HG03135 (cell line): ENCODE measurements at regions not wholly inside any gene's neighbourhood (a gene's known extent, or its start where the extent isn't known, plus 50 kb on each side); places are given as distances from the start of the nearest gene placed in this dataset.

Source experiments
- ATAC-seq: cut with Tn5 transposase; IDR thresholded peaks from one replicate; pipeline ENCODE4 v1.9.1; 2021; ENCODE audit warnings: mild to moderate bottlenecking, moderate library complexity; ENCODE audit not compliant: unreplicated experiment

DNA sequence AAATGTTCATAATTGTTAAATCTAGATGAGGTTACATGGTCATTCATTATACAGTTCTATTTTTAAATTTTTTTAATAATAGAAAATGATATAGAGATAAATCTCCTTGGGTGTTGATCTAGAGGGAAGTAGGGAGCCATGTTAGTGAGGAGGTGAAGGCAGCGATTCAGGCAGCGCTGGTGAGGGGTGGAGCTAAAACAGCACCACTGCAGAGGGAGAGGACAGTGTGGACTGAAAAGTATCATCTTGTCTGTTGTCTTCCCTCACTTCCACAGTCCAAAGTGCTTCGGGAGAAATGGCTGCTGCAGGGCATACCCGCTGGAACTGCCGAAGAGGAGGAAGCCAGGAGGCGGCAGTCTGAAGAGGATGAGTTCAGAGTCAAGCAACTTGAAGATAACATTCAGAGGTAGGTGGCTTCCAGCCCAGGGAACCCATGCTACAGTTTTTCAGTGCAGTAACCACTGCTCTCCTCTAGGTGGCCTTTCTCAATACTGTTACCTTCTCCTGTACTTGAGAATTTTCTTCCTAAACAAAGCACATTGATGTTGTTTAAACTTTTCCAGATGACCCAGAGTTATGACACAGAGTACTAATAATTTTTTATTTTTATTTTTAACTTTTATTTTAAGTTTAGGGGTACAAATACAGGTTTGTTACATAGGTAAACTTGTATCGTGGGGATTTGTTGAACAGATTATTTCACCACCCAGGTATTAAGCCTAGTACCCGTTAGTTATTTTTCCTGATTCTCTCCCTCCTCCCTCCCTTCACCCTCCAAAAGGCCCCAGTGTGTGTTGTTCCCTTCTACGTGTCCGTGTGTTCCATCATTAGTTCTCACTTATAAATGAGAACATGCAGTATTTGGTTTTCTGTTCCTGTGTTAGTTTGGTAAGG, 100.5 kb downstream of the PALM2AKAP2 start:
- ATAC-seq: no peak

DNA sequence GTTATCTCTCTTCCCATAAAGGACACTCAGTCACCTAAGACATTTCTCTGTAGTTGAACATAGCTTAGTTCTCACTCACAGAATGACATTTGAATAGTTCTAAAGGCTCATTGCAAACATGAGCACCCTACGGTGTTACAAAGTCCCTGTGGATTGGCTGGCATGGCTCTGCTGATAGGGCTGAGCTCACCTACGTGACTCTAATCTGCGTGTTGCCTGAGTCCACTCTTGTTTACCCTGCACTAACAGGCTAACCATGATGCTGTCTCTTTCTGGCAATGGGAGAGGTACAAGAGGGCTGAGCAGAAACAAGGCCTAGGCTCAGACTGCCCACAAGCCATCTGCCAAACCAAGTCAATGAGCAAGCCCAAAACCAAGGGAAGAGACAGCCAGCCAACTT, 103.6 kb downstream of the PALM2AKAP2 start:
- ATAC-seq: no peak

DNA sequence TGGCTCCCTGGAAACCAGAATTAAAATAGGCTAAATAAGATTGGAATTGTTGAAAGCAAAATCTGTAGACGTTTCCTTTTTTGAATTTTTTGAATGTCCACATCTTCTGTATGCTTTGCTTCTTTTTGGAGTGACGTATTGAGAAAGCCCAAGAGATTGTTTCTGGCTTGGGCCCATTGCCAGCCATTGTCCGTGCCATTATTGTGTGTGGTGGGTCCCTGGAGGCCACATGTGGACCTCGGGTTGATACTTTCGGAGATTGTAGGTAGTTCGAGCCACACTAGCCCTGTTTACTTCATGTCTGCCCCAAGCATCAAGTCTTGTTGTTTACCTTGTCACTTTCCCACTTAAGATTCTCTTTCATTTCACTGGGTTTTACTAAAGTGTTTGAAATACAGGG, 106.0 kb downstream of the PALM2AKAP2 start:
- ATAC-seq: no peak

DNA sequence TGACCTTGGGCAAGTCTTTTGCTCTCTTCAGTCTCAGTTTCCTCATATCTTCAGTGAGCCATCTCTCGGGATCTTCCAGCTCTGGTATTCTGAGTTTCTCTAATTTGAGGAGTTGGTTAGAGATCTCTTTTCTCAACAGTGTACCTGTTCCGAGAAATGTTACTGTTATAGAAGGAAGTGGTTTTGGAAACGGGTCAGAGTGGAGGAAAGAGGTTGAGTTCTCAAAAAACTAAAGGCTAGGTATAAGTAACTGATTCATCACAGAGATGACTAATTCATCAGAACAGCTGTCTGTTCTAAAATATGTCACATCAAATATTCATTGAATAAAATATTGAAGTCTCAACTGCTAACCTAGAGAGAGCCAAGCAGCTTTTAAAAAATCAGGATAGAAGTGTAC, 106.6 kb downstream of the PALM2AKAP2 start:
- peak; percentile 85 for ATAC-seq

DNA sequence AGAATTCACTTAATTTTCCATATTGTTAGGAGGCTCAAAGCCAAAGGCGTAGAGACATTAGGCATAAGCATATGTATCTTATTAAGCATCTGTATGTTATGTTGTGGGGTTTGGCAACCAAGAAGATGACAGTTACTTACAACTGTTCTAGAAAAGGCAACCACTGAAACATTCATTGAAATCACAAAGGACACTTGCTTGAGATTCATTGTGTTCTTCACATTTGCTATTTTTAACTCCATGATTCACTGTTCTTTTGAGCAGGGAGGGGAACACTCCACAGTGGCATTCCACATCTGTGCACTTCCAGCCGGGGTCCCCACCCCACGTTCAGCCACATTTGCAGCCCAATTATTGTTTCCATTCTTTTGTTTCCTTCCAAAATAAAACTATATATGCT, 107.1 kb downstream of the PALM2AKAP2 start:
- peak; percentile 29 for ATAC-seq

DNA sequence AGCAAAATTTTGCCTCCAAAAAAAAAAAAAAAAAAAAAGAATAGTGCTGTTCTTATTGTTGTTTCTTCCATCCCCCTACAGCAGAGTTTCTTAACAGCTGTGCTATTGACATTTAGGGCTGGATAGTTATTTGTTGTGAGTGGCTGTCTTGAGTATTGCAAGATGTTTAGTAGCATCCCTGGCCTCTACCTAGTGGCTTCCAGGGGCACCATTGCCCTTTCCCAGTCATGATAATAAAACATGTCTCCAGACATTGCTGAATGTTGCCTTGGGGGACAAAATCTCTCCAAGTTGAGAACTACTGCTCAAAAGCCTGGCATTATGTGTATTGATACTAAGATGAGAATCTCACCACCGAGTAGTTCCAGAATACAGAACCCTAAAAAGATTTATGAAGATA, 108.7 kb downstream of the PALM2AKAP2 start:
- no peak for ATAC-seq

DNA sequence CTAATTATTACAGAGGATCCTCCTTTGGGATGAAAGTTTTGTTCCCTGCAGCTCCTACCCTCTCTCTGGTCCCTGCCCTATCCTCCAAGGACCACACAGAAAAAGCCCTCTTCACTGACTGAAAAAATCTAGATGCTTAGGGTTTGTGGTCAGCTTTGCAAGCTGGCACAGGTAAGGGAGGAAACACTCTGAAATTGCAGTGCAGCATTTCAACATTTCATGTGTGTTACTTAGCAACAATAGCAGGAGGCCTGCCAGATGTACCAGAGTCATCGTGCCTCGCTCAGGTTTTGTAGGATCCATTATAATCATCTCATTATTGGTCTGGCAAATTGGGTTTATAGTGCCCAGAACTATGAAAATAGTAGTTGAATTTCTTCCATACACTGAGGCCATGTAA, 109.5 kb downstream of the PALM2AKAP2 start:
- no peak for ATAC-seq

DNA sequence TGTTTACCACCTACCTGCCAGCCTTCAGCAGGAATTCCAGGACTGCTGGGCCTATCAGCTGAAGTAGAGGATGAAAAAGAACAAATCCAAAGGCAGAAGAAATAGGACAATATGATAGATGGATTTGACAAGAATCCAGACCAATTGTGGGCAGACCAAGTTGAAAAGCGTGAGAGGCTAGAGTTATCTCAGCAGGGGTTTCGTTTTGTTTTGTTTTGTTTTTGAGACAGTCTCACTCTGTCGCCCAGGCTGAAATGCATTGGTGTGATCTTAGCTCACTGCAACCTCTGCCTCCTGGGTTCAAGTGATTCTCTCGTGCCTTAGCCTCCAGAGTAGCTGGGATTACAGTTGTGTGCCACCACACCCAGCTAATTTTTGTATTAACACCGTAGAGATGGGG, 113.2 kb downstream of the PALM2AKAP2 start:
- ATAC-seq: peak; percentile 46

DNA sequence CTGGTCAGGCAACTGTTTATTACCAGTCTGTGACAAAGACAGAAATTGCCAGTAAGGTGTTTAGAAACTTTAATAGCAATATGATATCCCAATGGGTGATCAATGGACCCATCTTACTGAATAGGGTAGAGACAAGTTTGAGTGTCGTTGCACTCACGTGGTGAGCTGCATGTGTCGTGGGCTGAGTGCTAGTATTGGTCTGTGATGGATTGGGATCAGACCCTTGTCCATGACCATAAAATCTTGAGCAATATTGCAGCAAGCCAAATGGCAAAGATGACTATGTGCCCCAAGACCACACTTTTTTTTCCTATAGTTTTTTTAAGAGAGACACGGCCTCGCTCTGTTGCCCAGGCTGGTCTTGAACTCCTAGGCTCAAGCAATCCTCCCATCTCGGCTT, 114.5 kb downstream of the PALM2AKAP2 start:
- no peak for ATAC-seq

DNA sequence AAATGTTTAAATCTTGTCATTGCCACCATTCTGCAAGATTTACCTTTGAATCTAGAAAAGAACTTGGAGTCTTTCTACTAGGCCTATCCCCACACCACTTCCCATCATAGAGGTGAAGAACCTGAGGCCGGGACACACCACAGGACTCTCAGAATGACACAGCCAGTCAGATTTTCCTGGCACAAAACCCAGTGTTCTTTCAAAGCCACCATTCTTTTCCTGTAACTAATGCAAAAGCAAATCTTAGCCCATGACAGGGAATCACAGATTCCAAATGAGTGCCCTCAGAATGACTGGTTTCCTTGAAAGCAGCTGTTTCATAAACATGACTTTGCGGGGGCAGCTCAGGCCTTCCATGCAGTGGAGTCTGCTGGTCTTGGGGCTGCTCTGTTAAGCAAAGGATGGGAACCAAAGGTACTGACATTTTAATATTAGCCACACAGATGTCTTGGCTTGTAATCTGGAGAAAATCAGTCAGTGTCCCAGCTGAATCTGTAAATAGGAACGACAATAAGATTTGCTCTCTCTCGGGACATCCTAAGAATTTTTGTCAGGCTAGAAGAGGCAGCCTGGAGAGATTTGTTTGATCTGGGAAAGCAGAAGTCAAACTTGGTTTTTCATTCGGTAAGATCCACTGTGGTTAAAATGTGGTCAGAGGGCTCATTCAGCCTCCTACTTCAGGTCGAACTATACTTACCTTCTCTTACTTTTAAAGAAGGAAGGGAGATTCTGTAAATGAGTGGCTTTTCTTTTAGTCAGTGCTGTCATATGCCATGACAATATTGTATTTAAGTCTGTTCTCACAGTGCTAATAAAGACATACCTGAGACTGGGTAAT, 115.1 kb downstream of the PALM2AKAP2 start:
- peak; percentile 61 for ATAC-seq

DNA sequence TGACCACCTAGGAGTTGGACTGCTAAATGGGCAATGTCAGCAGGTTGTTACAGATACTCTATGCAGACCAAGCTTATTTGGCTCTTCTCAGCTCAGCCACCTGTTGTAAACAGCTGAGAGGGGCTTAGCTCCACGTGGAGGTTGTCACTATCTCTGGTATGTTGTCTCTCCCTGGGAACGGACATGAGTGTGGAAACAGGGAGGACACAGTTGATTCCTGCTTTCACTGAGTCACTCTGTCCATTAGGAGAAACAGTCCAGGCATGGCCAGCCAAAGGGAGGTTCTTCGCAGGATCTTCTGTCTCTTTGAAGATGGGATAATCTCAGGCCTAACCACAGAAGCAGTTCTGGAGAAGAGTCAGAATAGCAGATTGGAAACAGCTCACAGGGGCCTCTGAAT, 121.2 kb downstream of the PALM2AKAP2 start:
- ATAC-seq: no peak

DNA sequence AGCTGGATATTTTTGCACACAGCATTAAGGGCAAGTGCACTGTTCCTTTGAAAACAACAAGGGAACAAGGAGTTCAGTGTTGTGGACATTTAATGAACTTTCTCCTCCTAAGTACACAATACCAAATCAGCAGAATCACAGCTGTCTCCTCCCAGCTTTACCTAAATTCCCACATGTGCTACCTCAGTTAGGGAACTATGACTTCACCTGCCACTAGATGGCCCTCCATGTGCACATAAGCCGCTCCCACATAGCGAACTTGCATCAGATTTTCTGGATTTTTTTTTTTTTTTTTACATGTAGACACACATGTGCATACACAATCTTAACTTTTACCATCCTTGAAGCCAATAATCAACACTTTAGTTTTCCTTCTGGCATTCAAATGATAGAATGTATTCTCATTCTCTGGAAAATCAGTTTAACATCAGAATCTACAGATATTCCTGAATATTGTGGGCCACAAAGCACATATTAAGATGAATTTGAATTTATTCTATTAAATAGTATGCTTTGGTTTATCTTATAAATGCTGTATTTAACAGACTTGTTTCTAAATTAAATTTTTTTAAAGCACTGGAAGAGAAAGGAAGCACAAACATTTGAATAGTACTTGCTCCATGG, 123.6 kb downstream of the PALM2AKAP2 start:
- ATAC-seq: no peak

DNA sequence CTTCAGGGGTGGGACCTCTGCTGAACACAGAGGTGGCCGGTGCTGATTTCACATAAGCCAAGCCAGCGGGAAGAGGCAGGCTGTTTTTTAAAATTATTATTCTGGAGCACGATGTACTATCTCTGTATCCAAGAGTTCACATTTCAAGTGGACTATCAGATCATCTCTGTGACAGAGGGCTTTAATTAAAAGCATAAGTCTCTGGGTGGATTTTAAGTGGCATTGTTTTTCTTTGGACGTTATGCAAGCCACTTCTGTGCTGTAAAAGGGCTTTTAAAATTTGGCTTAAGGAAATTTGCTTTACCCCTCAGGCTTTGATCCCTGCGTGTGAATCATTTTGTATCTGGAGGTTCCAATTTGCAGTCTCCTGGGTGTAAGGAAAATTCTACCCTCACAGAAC, 124.7 kb downstream of the PALM2AKAP2 start:
- no peak for ATAC-seq

DNA sequence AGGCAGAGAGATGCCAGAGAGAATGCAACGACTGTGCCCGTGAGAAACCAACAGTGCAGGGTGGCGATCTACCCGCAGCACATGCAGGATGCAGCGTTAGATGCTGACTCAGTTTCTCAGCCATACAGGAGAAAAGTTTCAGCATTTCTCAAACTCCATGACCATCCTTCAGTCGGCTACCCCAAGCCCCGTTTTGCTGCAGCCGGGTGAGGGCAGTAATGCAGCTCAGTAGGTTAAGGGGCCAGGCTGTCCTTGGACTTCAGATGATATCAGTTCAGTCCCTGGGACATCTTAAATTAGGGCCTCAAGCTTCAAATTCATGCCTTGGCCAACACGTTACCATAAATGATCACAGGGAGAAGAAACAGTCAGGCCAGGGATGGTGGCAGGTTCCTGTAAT, 125.5 kb downstream of the PALM2AKAP2 start:
- ATAC-seq: no peak

DNA sequence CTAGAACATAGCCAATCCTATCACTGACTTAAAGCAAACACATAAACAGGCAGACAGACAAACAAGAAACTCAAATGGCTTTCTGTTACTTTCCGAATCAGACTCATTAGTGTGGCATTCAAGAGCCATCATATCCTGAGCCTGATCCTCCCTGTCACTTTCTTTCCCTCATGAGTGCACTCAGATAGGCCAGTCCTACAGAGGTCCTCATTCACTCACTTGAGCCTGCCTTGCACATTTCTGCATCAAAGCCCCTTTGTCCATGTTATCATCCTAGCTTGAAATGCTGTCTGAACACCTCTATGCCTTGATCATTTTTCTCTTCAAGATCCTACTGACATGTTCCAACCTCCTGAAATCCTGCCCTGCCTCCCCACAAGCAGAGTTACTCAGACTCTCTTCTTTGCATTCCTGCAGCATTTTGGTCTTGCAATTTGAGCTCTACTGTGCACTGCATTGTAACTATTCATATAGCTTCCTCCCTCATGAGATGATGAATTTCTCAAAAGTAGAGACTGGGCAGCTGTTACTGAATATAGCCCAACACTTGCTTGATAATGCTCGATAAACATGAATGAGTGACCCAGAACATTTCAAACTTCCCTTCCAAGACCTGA, 126.9 kb downstream of the PALM2AKAP2 start:
- ATAC-seq: peak; percentile 28

DNA sequence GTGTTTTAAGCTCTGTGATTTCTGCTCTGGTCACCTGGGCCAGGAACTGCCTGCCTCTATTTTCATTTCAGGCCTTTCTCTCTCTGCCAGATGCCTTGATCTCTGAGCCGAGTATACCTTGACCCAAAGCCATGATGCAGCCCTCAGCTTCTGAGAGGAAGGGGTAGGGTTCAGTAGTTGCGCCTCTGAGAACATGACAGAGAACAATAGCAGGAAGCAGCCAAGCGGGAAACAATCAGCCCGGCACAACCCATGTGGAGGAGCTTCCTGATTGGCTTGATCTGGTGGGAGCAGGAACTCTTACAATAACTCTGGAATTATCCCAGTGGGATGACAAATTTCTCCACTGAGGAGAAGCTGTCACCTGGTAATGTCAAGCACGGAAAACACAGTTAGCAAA, 127.4 kb downstream of the PALM2AKAP2 start:
- peak; percentile 75 for ATAC-seq

DNA sequence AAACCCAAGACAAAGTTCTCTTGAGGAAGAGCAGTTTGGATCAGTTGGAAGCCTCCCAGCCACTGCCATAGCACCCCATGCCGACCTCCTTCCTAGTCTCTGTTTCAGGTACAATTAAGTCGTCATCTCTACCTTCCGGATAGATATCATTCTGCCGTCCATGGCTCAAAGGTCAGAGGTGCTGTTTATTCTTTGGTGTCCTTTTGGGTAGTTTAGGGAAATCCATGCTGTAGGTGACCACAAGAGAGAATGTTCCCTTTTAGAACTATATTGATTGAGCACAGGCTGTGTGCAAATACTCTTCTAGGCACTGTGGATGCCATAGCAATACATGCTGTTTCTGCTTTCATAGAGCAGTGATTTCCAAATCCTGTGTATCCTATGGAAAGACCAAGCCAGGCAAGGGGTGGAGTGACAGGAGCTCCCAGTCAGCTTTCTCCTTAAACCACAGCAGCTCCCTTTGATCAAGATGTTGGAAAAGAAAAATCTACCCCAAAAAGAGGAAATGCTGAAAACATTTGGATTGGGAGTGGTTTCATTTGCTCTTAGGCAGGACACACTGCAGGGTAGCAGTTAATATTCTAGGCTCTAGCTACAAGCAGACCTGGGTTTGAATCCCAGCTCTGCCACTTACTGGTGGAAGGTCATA, 127.9 kb downstream of the PALM2AKAP2 start:
- no peak for ATAC-seq

DNA sequence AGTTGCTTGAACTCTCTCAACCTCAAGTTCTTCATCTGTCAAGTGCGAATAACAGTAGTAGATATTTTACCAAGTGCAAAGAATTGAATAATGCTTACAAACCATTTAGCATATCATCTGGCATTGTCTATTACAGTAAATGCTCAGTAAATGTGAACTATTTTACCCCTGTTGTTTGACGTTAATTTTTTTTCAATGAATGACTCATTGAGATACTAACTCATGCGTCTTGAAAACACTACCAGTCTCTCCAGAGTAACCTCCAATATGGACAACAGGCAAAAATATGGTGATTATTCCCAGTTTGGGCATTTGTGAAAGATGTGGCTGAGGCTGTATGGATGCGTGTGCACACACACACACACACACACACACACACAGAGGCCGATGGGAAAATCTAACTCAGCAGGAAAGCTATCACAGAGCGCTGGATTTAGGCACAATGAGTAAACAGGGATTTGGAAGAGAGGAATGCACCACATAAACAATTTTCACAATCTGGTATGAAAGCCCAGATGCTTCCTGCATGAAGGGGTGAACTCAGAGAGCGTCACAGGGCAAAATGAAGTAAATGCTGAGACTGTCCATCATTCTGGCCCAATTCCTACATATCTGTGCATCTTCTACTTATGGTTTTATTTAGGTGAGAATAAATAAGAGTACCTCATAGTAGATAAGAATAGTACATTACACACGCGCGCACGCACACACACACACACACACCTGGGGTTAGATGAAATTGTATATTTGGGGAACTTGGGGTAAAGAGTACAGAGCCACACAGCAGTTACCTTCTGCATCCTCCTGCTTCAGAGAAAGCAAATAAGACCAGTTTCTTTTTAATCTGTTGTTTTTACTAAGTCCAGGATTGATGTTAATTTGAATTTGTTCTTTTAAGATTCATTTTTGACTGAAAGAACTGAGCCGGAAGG, 128.7 kb downstream of the PALM2AKAP2 start:
- no peak for ATAC-seq

DNA sequence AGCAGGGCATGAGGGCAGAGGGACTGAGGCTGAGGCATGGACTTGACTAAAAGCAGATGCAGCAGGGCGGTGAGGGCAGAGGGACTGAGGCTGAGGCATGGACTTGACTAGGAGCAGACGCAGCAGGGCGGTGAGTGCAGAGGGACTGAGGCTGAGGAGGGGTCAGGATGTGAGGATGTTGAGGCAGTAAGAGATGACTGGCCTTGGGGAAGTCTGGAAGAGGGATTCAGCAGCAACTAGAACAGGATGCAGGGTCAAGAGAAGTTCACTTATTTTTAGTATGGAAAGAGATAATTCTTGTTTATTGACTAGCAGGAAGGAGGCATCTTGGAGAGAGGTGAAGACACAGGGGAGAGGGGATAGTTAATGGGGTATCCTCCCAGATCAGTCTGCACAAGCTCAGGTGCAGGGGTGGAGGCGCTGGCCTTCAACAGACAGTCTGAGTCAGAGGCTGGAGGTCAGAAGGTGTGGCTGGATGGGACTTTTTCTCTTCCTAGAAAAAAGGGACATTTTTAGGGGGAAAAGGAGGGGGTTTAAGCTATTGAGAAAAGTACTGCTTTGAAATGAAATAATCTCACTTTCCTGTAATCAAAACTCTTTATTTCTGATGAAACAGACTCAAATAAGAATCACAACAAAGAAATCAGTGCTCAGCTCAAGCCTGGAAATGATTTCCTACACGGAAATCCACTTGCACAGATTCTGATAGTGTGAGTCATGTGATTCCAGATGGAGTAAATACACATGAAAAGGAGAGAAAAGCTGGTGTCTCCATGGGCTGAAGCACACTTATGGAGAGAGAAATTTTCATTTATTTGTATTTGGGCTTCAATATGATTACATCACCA, 130.9 kb downstream of the PALM2AKAP2 start:
- no peak for ATAC-seq
